ENCODE measurements at regions not wholly inside any gene's neighbourhood (a gene's known extent, or its start where the extent isn't known, plus 50 kb on each side); places are given as distances from the start of the nearest gene placed in this dataset.

DNA sequence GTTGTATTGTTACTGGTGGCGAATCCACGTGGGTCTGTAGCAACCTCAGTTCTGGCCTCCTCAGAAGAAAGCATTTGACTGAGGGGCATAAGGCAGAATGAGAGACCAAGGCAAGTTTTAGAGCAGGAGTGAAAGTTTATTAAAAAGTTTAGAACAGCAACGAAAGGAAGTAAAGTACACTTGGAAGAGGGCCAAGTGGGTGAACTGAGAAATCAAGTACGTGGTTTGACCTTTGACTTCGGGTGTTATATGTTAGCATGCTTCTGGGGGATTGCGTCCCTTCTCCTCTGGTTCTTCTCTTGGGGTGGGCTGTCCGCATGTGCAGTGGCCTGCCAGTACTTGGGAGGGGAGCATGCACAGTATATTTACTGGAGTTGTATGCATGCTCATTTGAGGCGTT, 232.7 kb upstream of the GATB start:
- no peaks in the 10 kb centered on the region for H3K4me1 ChIP-seq
- no peak for DNase-seq
- no peaks in the 10 kb centered on the region for H3K9me3 ChIP-seq
- H3K27ac ChIP-seq, result no peak overlapping the region
- WGBS, 2 donors, result 67 to 74% methylated on average over 8 of the region's 8 CpGs
- intact Hi-C loops (cut with DNase I), result no loop called here
- H3K27me3 ChIP-seq, result no peaks in the 10 kb centered on the region
- H3K4me3 ChIP-seq, result no peak overlapping the region
- no peak for TF ChIP-seq POLR2A (IDR thresholded peaks at IDR 0.05)
- TF ChIP-seq, protein P1, sequence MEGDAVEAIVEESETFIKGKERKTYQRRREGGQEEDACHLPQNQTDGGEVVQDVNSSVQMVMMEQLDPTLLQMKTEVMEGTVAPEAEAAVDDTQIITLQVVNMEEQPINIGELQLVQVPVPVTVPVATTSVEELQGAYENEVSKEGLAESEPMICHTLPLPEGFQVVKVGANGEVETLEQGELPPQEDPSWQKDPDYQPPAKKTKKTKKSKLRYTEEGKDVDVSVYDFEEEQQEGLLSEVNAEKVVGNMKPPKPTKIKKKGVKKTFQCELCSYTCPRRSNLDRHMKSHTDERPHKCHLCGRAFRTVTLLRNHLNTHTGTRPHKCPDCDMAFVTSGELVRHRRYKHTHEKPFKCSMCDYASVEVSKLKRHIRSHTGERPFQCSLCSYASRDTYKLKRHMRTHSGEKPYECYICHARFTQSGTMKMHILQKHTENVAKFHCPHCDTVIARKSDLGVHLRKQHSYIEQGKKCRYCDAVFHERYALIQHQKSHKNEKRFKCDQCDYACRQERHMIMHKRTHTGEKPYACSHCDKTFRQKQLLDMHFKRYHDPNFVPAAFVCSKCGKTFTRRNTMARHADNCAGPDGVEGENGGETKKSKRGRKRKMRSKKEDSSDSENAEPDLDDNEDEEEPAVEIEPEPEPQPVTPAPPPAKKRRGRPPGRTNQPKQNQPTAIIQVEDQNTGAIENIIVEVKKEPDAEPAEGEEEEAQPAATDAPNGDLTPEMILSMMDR (IDR thresholded peaks at IDR 0.05), result no peak
- H3K36me3 ChIP-seq, result no peaks in the 10 kb centered on the region

DNA sequence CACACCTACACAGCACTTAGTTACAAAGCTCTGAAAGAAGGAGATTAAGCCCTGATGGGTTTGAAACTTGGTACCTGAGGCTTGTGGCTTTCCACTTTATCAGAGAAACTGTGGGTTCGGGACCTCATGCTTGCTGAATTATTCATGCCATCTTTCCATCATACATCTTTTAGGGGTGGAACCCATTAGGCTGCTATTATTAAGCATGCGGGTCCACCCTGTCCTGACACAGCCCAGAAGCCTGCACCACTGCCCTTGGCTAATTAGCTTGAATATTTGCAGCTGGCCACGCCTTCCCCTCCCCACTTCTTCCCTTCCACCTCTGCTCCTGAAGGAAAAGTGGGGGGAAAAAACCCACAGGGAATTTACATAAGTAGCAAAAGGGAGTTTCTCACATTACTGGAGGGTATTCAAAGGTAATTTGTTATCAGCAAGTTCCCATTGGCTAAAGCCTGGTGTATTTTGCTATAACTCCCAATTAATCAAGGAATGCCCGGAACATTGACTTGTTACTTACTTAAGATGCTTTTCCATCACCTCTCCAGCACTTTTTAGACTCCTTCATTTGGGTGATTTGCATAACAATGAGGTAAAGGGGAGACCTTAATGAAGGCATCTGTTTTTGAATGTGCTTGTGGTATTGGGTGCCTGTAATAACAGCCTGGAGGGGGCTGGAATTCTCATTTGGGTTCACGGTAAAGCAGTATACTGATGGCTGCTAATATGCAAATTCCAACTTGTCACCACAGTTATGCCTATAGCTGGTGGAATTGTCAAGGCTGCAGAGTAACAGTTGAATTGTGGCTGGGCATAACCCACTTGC, 231.7 kb upstream of the GATB start:
- Histone ChIP-seq H3K4me1 (no peaks in the 10 kb centered on the region), H3K27me3 (no peaks in the 10 kb centered on the region), H3K27ac (no peak overlapping the region), H3K9me3 (no peaks in the 10 kb centered on the region), H3K4me3 (no peak overlapping the region), H3K36me3 (no peaks in the 10 kb centered on the region)
- intact Hi-C loops (cut with DNase I), result no loop called here
- DNase-seq, result no peak
- TF ChIP-seq, protein P1 (IDR thresholded peaks at IDR 0.05), result no peak
- TF ChIP-seq POLR2A (IDR thresholded peaks at IDR 0.05), result no peak
- WGBS, 2 donors, result 83 to 93% methylated on average over 5 of the region's 5 CpGs

DNA sequence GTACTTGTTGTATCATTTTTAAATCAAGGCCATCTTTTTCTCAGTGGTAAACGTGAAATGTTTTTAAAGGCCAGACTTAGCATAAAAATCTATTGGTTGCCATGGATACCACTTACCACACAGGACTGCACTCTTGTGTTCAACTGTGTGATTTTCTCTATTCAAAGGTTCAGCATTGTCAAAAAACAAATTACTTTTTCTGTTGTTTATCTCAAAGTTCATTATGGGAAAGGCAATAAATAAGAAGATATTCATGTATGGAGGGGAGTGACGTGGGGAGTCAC, 231.0 kb upstream of the GATB start:
- WGBS, 2 donors, result 63 to 64% methylated on average over 2 of the region's 2 CpGs
- no peaks in the 10 kb centered on the region for H3K36me3 ChIP-seq
- TF ChIP-seq, protein P1 (IDR thresholded peaks at IDR 0.05), result no peak
- TF ChIP-seq POLR2A (IDR thresholded peaks at IDR 0.05), result no peak

DNA sequence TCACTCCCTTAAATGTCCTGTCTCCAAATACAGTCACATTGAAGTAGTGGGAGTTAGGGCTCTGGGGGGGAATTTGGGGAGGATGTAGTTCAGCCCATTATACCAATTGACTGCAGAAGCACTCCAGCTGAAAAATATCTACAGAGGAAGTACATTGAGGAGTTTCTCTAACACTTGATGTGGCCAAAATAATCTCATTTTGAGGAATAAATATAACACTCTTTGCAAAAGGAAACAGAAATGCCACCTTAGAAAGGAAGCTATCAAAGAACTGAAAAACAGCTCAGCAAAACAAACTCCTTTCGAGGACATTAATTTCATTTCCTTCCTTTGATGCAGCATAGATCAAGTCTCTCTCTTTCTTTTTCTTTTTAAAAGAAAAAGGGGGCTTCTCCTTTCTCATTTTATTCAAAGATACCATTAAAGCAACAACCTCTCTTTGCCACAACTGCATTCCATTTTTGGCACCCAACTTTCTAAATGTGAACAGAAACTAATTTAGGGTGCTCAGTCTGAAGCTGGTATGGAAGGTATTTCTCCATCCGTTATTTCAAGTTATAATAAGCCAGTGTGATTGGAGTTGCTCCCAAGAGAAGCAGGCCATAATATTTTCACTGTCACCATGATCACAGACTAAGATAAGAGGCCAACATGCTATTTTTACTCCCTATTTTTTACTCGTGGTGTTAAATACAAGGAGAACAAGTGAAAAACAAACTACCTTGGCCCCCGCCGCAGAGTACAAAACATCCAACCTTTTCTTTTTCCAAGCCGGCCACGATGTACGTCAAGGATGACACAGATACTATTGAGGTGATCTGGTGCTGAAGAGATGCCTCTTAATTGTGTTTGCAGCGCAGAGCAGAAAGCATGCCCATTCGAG, 230.4 kb upstream of the GATB start:
- DNase-seq, result no peak
- no peaks in the 10 kb centered on the region for H3K27me3 ChIP-seq
- intact Hi-C loops (cut with DNase I), result no loop called here
- no peak for TF ChIP-seq POLR2A (IDR thresholded peaks at IDR 0.05)
- TF ChIP-seq, protein P1 (IDR thresholded peaks at IDR 0.05), result no peak
- H3K27ac ChIP-seq, result peak overlapping the region in 1 of 4 donors; percentile 1
- no peaks in the 10 kb centered on the region for H3K4me1 ChIP-seq
- H3K36me3 ChIP-seq, result no peaks in the 10 kb centered on the region
- H3K4me3 ChIP-seq, result no peak overlapping the region
- no peaks in the 10 kb centered on the region for H3K9me3 ChIP-seq
- 71 to 75% methylated on average over 10 of the region's 10 CpGs for WGBS, 2 donors

More for the DNA sequence above, 231.0 kb upstream of the GATB start:
- intact Hi-C loops (cut with DNase I), result no loop called here
- Histone ChIP-seq H3K4me1 (no peaks in the 10 kb centered on the region), H3K27me3 (no peaks in the 10 kb centered on the region), H3K27ac (peak overlapping the region in 1 of 4 donors; percentile 1), H3K9me3 (no peaks in the 10 kb centered on the region), H3K4me3 (no peak overlapping the region)
- no peak for DNase-seq

DNA sequence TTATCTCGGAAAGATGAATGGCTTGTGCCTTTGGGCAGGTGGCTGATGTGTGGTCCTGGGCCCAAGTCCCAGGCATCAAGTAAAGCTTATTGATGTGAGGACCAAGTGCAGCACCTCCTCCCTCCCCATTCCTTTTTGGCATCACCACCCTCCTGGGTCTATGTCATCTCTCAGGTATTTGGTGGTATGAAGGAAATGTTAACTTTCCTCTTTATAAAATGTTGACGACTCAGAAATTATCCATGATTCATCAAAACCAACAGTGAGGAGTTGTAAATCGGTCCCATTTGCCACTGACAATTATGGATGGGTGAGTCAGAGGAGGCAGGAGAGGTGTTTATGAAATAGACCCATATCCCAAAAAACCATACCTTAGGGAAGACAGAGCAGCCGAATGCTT, 229.4 kb upstream of the GATB start:
- intact Hi-C loops (cut with DNase I), result no loop called here
- no peak for DNase-seq
- Histone ChIP-seq H3K36me3 (no peaks in the 10 kb centered on the region), H3K27ac (no peak overlapping the region), H3K9me3 (no peaks in the 10 kb centered on the region), H3K4me3 (no peak overlapping the region), H3K4me1 (no peaks in the 10 kb centered on the region), H3K27me3 (no peaks in the 10 kb centered on the region)
- 51 to 58% methylated on average over 4 of the region's 4 CpGs for WGBS, 2 donors
- TF ChIP-seq, protein P1 (IDR thresholded peaks at IDR 0.05), result no peak
- no peak for TF ChIP-seq POLR2A (IDR thresholded peaks at IDR 0.05)

All from esophagus squamous epithelium (tissue), 5 donors.